ENCODE measurements at regions not wholly inside any gene's neighbourhood (a gene's known extent, or its start where the extent isn't known, plus 50 kb on each side); places are given as distances from the start of the nearest gene placed in this dataset.

GRCh38 chr13:111597618-111598017 lies 277.2 kb downstream of the TEX29 start:
- DNase-seq, result no peak

GRCh38 chr13:111598747-111599146 lies 278.3 kb downstream of the TEX29 start:
- no peak for DNase-seq

- no peak for DNase-seq
These were observed 279.3 kb downstream of the TEX29 start for GRCh38 chr13:111599791-111600190.

GRCh38 chr13:111602874-111603273 lies 282.4 kb downstream of the TEX29 start:
- no peak for DNase-seq

- DNase-seq, result no peak
These were observed 283.7 kb downstream of the TEX29 start for GRCh38 chr13:111604097-111604496.

- DNase-seq, result no peak
These were observed 288.1 kb downstream of the TEX29 start for GRCh38 chr13:111608556-111608955.

GRCh38 chr13:111609631-111610030 lies 289.2 kb downstream of the TEX29 start:
- no peak for DNase-seq

GRCh38 chr13:111610081-111610480 lies 289.6 kb downstream of the TEX29 start:
- no peak for DNase-seq

GRCh38 chr13:111610879-111611278 lies 290.4 kb downstream of the TEX29 start:
- no peak for DNase-seq

- no peak for DNase-seq
These were observed 291.2 kb downstream of the TEX29 start for GRCh38 chr13:111611651-111612050.

GRCh38 chr13:111612886-111613285 lies 292.4 kb downstream of the TEX29 start:
- DNase-seq, result no peak

GRCh38 chr13:111614009-111614408 lies 293.6 kb downstream of the TEX29 start:
- DNase-seq, result no peak

- no peak for DNase-seq
These were observed 294.2 kb downstream of the TEX29 start for GRCh38 chr13:111614613-111615012.

- DNase-seq, result no peak
These were observed 295.8 kb downstream of the TEX29 start for GRCh38 chr13:111616203-111616602.

GRCh38 chr13:111620166-111620565 lies 299.7 kb downstream of the TEX29 start:
- DNase-seq, result no peak

- no peak for DNase-seq
These were observed 300.1 kb downstream of the TEX29 start for GRCh38 chr13:111620586-111620985.

GRCh38 chr13:111621164-111621563 lies 300.7 kb downstream of the TEX29 start:
- DNase-seq, result no peak

- DNase-seq, result no peak
These were observed 301.6 kb downstream of the TEX29 start for GRCh38 chr13:111622051-111622531.

- no peak for DNase-seq
These were observed 302.8 kb downstream of the TEX29 start for GRCh38 chr13:111623208-111623607.

- no peak for DNase-seq
These were observed 303.5 kb downstream of the TEX29 start for GRCh38 chr13:111623743-111624505.

GRCh38 chr13:111625526-111626315 lies 305.3 kb downstream of the TEX29 start:
- no peak for DNase-seq

GRCh38 chr13:111626371-111627305 lies 306.2 kb downstream of the TEX29 start:
- no peak for DNase-seq

GRCh38 chr13:111627596-111627995 lies 307.2 kb downstream of the TEX29 start:
- no peak for DNase-seq
